Esophagus muscularis mucosa (tissue), 3 donors: ENCODE measurements at regions not wholly inside any gene's neighbourhood (a gene's known extent, or its start where the extent isn't known, plus 50 kb on each side); places are given as distances from the start of the nearest gene placed in this dataset.

ENCODE experiments used
- CTCF ChIP-seq, 3 experiments: fragments of 200-600 bp in 2 of 3; fragments of 450-650 bp in 1 of 3; sonication (generic) in 2 of 3; IDR thresholded peaks; one replicate each; pipeline ENCODE4 v1.5.1; 2017 to 2019; ENCODE audit warnings: antibody characterized with exemption in 3 of 3, mild to moderate bottlenecking in 2 of 3, moderate library complexity in 1 of 3
- POLR2A ChIP-seq: fragments of 450-650 bp; IDR thresholded peaks from one replicate; pipeline ENCODE4 v1.6.1; 2017; ENCODE audit warnings: antibody characterized with exemption, moderate library complexity, mild to moderate bottlenecking, low read depth
- POLR2AphosphoS5 ChIP-seq, 2 donors: sonication (generic); formaldehyde crosslinking; IDR thresholded peaks; one replicate each; pipeline ENCODE4 v1.6.1; 2017; ENCODE audit warnings: antibody characterized with exemption in 2 of 2

GRCh38 chr4:122224348-122224747 is 72.2 kb downstream of the BLTP1 start:
- TF ChIP-seq CTCF (IDR thresholded peaks at IDR 0.05), result no peak
- no peak for TF ChIP-seq POLR2A
- no peak for TF ChIP-seq POLR2AphosphoS5 (IDR thresholded peaks at IDR 0.05)
